ENCODE measurements at regions not wholly inside any gene's neighbourhood (a gene's known extent, or its start where the extent isn't known, plus 50 kb on each side); places are given as distances from the start of the nearest gene placed in this dataset.

- 97% methylated on average over 3 of the region's 3 CpGs for WGBS
- Histone ChIP-seq H3K9ac (ENCODE audit: low read length) (no peak overlapping the region), H3K18ac (ENCODE audit: low read depth in 1 of 2, low read length in 2 of 2) (no peak overlapping the region), H3K14ac (ENCODE audit: low read length in 2 of 2) (no peak overlapping the region), H3K4ac (ENCODE audit: low read depth in 1 of 2, low read length in 2 of 2) (no peak overlapping the region), H3K36me3 (ENCODE audit: control insufficient read depth in 1 of 2, insufficient read depth in 2 of 2, low read depth in 1 of 2, low read length in 2 of 2) (no peaks in the 10 kb centered on the region), H4K91ac (ENCODE audit: low read length) (no peak overlapping the region), H2AFZ (ENCODE audit: low read depth, low read length) (no peak overlapping the region), H3K4me3 (ENCODE audit: insufficient read depth in 1 of 2, low read depth in 1 of 2, low read length in 2 of 2) (no peak overlapping the region), H3K4me2 (ENCODE audit: low read length, poor library complexity, severe bottlenecking) (no peak overlapping the region), H3K27me3 (ENCODE audit: control insufficient read depth in 1 of 2, insufficient read depth in 1 of 2, low read length in 2 of 2) (no peaks in the 10 kb centered on the region), H3K4me1 (ENCODE audit: control insufficient read depth, insufficient read depth, low read depth, low read length) (no peaks in the 10 kb centered on the region), H2BK12ac (ENCODE audit: low read length in 2 of 2) (no peak overlapping the region), H2BK15ac (ENCODE audit: low read depth, poor library complexity, severe bottlenecking) (no peak overlapping the region), H2AK5ac (ENCODE audit: low read length, severe bottlenecking) (no peak overlapping the region), H3K27ac (ENCODE audit: low read length, poor library complexity, severe bottlenecking) (no peak overlapping the region), H2BK5ac (ENCODE audit: low read depth, low read length, poor library complexity, severe bottlenecking) (no peak overlapping the region), H3K23ac (ENCODE audit: low read length in 2 of 2) (no peak overlapping the region), H3K79me1 (replicated peaks; ENCODE audit: low read length, poor library complexity, severe bottlenecking) (no peaks in the 10 kb centered on the region), H4K8ac (ENCODE audit: low read length) (no peak overlapping the region), H2BK120ac (ENCODE audit: low read depth, low read length) (no peak overlapping the region), H3K9me3 (ENCODE audit: control insufficient read depth, low read length) (peaks cover 16% of the 10 kb centered on the region)
- no peak for DNase-seq
Measured at GRCh38 chr22:34475886-34476285, 555.6 kb upstream of the LARGE1 start.

GRCh38 chr22:34476762-34477161 is 556.5 kb upstream of the LARGE1 start:
- no peak overlapping the region for H4K8ac ChIP-seq (ENCODE audit: low read length)
- no peak overlapping the region for H3K23ac ChIP-seq (ENCODE audit: low read length in 2 of 2)
- no peak overlapping the region for H3K27ac ChIP-seq (ENCODE audit: low read length, poor library complexity, severe bottlenecking)
- H3K9me3 ChIP-seq (ENCODE audit: control insufficient read depth, low read length): peaks cover 21% of the 10 kb centered on the region
- no peak for DNase-seq
- no peak overlapping the region for H2BK5ac ChIP-seq (ENCODE audit: low read depth, low read length, poor library complexity, severe bottlenecking)
- H3K36me3 ChIP-seq (ENCODE audit: control insufficient read depth in 1 of 2, insufficient read depth in 2 of 2, low read depth in 1 of 2, low read length in 2 of 2): no peaks in the 10 kb centered on the region
- no peak overlapping the region for H3K4me2 ChIP-seq (ENCODE audit: low read length, poor library complexity, severe bottlenecking)
- no peak overlapping the region for H4K91ac ChIP-seq (ENCODE audit: low read length)
- no peak overlapping the region for H3K4me3 ChIP-seq (ENCODE audit: insufficient read depth in 1 of 2, low read depth in 1 of 2, low read length in 2 of 2)
- H3K4ac ChIP-seq (ENCODE audit: low read depth in 1 of 2, low read length in 2 of 2): no peak overlapping the region
- no peak overlapping the region for H2AFZ ChIP-seq (ENCODE audit: low read depth, low read length)
- H3K4me1 ChIP-seq (ENCODE audit: control insufficient read depth, insufficient read depth, low read depth, low read length): no peaks in the 10 kb centered on the region
- H3K14ac ChIP-seq (ENCODE audit: low read length in 2 of 2): no peak overlapping the region
- 57% methylated on average over 1 of the region's 2 CpGs for WGBS
- no peak overlapping the region for H2BK15ac ChIP-seq (ENCODE audit: low read depth, poor library complexity, severe bottlenecking)
- H2BK120ac ChIP-seq (ENCODE audit: low read depth, low read length): no peak overlapping the region
- H2AK5ac ChIP-seq (ENCODE audit: low read length, severe bottlenecking): no peak overlapping the region
- H2BK12ac ChIP-seq (ENCODE audit: low read length in 2 of 2): no peak overlapping the region
- no peaks in the 10 kb centered on the region for H3K27me3 ChIP-seq (ENCODE audit: control insufficient read depth in 1 of 2, insufficient read depth in 1 of 2, low read length in 2 of 2)
- no peak overlapping the region for H3K9ac ChIP-seq (ENCODE audit: low read length)
- H3K18ac ChIP-seq (ENCODE audit: low read depth in 1 of 2, low read length in 2 of 2): no peak overlapping the region
- H3K79me1 ChIP-seq (replicated peaks; ENCODE audit: low read length, poor library complexity, severe bottlenecking): no peaks in the 10 kb centered on the region

GRCh38 chr22:34481090-34481489 is 560.8 kb upstream of the LARGE1 start:
- H3K18ac ChIP-seq (ENCODE audit: low read depth in 1 of 2, low read length in 2 of 2): no peak overlapping the region
- H4K91ac ChIP-seq (ENCODE audit: low read length): no peak overlapping the region
- no peak overlapping the region for H2AK5ac ChIP-seq (ENCODE audit: low read length, severe bottlenecking)
- no peaks in the 10 kb centered on the region for H3K27me3 ChIP-seq (ENCODE audit: control insufficient read depth in 1 of 2, insufficient read depth in 1 of 2, low read length in 2 of 2)
- H2BK15ac ChIP-seq (ENCODE audit: low read depth, poor library complexity, severe bottlenecking): no peak overlapping the region
- H3K14ac ChIP-seq (ENCODE audit: low read length in 2 of 2): no peak overlapping the region
- no peak overlapping the region for H4K8ac ChIP-seq (ENCODE audit: low read length)
- no peak overlapping the region for H3K4me2 ChIP-seq (ENCODE audit: low read length, poor library complexity, severe bottlenecking)
- 70% methylated on average over 2 of the region's 3 CpGs for WGBS
- H3K9ac ChIP-seq (ENCODE audit: low read length): no peak overlapping the region
- H2BK120ac ChIP-seq (ENCODE audit: low read depth, low read length): no peak overlapping the region
- peaks cover 21% of the 10 kb centered on the region for H3K9me3 ChIP-seq (ENCODE audit: control insufficient read depth, low read length)
- no peak overlapping the region for H3K4ac ChIP-seq (ENCODE audit: low read depth in 1 of 2, low read length in 2 of 2)
- no peak overlapping the region for H3K23ac ChIP-seq (ENCODE audit: low read length in 2 of 2)
- H2BK5ac ChIP-seq (ENCODE audit: low read depth, low read length, poor library complexity, severe bottlenecking): no peak overlapping the region
- no peaks in the 10 kb centered on the region for H3K36me3 ChIP-seq (ENCODE audit: control insufficient read depth in 1 of 2, insufficient read depth in 2 of 2, low read depth in 1 of 2, low read length in 2 of 2)
- H3K4me3 ChIP-seq (ENCODE audit: insufficient read depth in 1 of 2, low read depth in 1 of 2, low read length in 2 of 2): no peak overlapping the region
- no peak overlapping the region for H3K27ac ChIP-seq (ENCODE audit: low read length, poor library complexity, severe bottlenecking)
- no peaks in the 10 kb centered on the region for H3K4me1 ChIP-seq (ENCODE audit: control insufficient read depth, insufficient read depth, low read depth, low read length)
- H2BK12ac ChIP-seq (ENCODE audit: low read length in 2 of 2): no peak overlapping the region
- no peak for DNase-seq
- H3K79me1 ChIP-seq (replicated peaks; ENCODE audit: low read length, poor library complexity, severe bottlenecking): no peaks in the 10 kb centered on the region
- H2AFZ ChIP-seq (ENCODE audit: low read depth, low read length): no peak overlapping the region

GRCh38 chr22:34486381-34486780 is 566.1 kb upstream of the LARGE1 start:
- H3K9ac ChIP-seq (ENCODE audit: low read length): no peak overlapping the region
- no peak overlapping the region for H3K4ac ChIP-seq (ENCODE audit: low read depth in 1 of 2, low read length in 2 of 2)
- H4K8ac ChIP-seq (ENCODE audit: low read length): no peak overlapping the region
- DNase-seq: no peak
- H2BK15ac ChIP-seq (ENCODE audit: low read depth, poor library complexity, severe bottlenecking): no peak overlapping the region
- no peaks in the 10 kb centered on the region for H3K36me3 ChIP-seq (ENCODE audit: control insufficient read depth in 1 of 2, insufficient read depth in 2 of 2, low read depth in 1 of 2, low read length in 2 of 2)
- H3K9me3 ChIP-seq (ENCODE audit: control insufficient read depth, low read length): no peaks in the 10 kb centered on the region
- no peak overlapping the region for H3K4me2 ChIP-seq (ENCODE audit: low read length, poor library complexity, severe bottlenecking)
- WGBS: 56% methylated on average over 1 of the region's 1 CpG
- H3K4me3 ChIP-seq (ENCODE audit: insufficient read depth in 1 of 2, low read depth in 1 of 2, low read length in 2 of 2): no peak overlapping the region
- no peaks in the 10 kb centered on the region for H3K79me1 ChIP-seq (replicated peaks; ENCODE audit: low read length, poor library complexity, severe bottlenecking)
- H3K27ac ChIP-seq (ENCODE audit: low read length, poor library complexity, severe bottlenecking): no peak overlapping the region
- H3K14ac ChIP-seq (ENCODE audit: low read length in 2 of 2): no peak overlapping the region
- no peak overlapping the region for H2BK120ac ChIP-seq (ENCODE audit: low read depth, low read length)
- no peak overlapping the region for H2BK12ac ChIP-seq (ENCODE audit: low read length in 2 of 2)
- no peaks in the 10 kb centered on the region for H3K27me3 ChIP-seq (ENCODE audit: control insufficient read depth in 1 of 2, insufficient read depth in 1 of 2, low read length in 2 of 2)
- no peak overlapping the region for H4K91ac ChIP-seq (ENCODE audit: low read length)
- no peak overlapping the region for H2AK5ac ChIP-seq (ENCODE audit: low read length, severe bottlenecking)
- H3K4me1 ChIP-seq (ENCODE audit: control insufficient read depth, insufficient read depth, low read depth, low read length): no peaks in the 10 kb centered on the region
- H2BK5ac ChIP-seq (ENCODE audit: low read depth, low read length, poor library complexity, severe bottlenecking): no peak overlapping the region
- no peak overlapping the region for H3K18ac ChIP-seq (ENCODE audit: low read depth in 1 of 2, low read length in 2 of 2)
- no peak overlapping the region for H3K23ac ChIP-seq (ENCODE audit: low read length in 2 of 2)
- no peak overlapping the region for H2AFZ ChIP-seq (ENCODE audit: low read depth, low read length)

All from mesenchymal stem cell (in vitro differentiated cells and primary cell).